ENCODE measurements at regions not wholly inside any gene's neighbourhood (a gene's known extent, or its start where the extent isn't known, plus 50 kb on each side); places are given as distances from the start of the nearest gene placed in this dataset.
"Not testable (repeated sequence)": the region's sequence is repeated elsewhere in the genome, so short reads cannot be mapped to it uniquely, and the experiment has no call there.

DNA sequence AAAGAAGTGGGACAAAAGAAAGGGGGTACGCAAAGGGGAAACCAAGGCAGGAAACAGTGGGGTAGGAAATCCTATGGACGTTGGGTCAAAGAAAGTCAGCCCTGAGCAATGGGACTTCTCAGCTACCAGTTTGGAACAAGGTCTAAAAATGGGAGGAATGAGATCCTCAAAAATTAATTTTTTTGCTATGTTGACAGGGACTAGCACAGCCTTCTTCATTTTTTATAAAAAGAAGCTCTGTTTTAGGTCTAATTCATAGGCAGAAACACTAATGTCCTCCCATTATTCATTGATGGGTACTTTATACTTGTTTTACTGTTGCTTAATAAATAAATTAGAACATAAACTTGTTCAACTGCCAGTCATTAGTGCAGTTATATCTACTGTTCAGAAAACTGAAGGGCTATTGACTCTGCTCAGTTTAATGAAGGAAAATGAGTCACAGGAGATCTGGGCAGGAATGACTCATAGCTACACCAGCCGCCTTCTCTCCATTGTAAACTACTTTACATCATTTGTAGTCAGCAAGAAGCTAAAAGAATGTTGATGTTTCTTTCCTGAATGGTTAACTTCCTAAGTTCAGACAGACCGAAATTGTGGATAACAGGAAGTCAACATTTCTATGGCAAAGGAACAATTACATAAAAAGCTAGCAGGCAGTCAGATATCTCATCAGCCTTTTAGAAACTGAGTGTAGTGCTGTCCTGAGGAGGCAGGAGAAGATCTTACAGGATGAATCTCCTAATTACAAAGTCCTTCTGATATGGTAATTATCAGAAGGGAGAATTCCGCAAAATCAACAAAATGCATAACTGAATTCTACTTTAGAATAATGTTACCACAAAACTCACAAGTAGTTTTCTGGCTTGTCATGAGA, 356.4 kb upstream of the PKN2 start:
- no peak for DNase-seq

DNA sequence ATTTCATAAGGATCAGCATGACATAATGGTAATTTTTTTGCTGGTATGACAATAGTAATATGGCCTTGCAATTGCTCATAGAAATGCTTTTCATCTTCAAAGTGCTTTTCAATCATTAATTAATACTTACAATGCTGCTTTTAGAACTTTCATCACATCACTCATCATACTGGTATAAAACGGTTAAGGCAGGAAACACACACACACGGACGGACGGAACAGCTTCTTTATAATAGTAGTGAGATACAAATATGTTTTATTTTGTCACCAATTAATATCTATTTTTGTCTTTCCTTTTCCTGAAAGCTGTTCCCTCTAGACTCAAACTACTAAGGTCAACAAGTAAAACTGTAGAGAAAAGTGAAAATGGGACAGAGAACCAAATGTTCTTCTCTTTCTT, 353.9 kb upstream of the PKN2 start:
- no peak for DNase-seq

- no peak for DNase-seq
These were observed 350.9 kb upstream of the PKN2 start for GRCh38 chr1:88333086-88333695.

DNA sequence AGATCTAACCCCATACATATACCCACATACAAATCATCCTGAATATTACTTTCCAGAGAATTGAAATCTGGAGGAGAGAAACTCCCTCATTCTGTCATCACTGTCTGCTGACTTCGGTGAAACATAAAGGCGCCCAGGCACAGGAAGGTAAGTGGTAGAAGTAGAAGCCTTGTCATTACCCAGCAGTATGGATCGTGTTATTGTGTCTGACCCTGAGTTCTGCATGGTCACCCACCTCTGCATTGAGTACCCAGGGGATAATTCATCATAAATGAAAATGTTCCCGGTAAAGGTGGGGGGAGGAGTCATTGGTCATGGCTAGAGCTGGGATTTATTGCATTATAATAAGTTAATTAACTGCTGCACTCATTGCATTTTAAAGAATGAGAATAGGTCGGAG, 342.6 kb upstream of the PKN2 start:
- DNase-seq: no peak

DNA sequence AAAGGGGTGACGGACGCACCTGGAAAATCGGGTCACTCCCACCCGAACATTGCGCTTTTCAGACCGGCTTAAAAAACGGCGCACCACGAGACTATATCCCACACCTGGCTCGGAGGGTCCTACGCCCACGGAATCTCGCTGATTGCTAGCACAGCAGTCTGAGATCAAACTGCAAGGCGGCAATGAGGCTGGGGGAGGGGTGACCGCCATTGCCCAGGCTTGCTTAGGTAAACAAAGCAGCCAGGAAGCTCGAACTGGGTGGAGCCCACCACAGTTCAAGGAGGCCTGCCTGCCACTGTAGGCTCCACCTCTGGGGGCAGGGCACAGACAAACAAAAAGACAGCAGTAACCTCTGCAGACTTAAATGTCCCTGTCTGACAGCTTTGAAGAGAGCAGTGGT, 342.0 kb upstream of the PKN2 start:
- not testable (repeated sequence) for DNase-seq

DNA sequence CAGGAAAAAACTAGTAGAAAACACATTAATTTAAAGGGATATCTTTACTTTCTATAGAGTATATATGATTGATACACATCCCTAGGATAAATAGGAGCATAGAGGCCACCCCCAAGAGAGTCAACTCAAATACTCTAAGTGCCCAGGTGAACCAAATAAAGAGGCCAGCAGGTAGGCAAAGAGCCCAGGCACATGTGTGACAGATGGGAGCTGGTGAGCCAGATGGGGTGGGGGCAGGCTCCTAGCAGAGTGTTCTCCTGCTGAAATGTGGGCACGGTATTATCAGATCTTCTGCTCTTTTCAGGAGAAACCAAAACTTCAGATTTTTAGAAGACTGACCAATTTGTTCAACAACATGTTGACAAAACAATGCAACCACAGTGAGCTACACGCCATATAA, 333.4 kb upstream of the PKN2 start:
- no peak for DNase-seq

- DNase-seq: no peak
These were observed 332.1 kb upstream of the PKN2 start for GRCh38 chr1:88351960-88352359.

GRCh38 chr1:88354256-88354655, 329.8 kb upstream of the PKN2 start:
- no peak for DNase-seq

- no peak for DNase-seq
These were observed 326.3 kb upstream of the PKN2 start for GRCh38 chr1:88357729-88358128.

DNA sequence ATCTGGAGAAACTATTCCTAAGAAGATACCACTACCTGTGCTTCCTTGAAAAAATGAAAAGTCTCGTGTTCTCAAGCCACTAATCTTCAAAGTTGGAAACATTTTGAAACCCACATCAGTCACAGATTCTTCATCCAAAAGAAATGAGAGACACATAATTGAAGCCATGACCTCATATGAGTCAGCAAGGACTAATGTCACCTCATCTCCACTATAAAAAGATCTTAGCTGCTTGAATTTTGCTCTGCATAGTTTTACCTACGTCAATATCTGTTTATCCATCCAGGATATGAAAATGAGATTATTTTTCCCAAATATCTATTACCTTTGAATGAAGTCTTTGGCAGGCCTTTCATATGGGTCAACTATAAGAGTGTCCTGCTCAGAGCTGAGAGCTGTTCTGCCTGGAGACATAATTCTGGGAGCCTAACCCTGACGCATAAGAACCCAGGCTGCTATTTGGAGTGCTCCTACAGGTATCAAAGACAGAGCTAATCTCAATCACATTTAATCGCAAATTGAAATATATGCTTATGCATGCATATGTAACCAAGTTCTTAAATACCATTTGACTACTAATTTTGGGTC, 312.5 kb upstream of the PKN2 start:
- DNase-seq: no peak

- no peak for DNase-seq
These were observed 308.1 kb upstream of the PKN2 start for GRCh38 chr1:88375977-88376376.

DNA sequence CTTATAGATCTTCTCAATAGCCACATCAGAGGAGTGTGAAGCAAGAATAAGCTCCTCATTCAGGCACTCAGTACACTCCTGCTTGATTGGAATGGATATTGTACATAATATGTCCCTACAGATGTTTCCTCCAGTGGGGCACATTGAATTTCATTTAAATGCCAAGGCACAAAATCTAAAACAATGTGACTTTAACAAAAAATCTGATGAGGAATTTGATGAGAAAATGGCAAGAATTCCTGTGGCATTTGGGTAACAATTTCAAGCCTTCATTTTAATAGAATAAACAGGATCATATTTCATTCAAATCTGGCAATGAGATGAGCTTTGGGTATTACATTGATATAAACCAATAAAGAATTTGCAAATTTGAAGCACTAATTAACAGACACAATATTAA, 307.7 kb upstream of the PKN2 start:
- no peak for DNase-seq

DNA sequence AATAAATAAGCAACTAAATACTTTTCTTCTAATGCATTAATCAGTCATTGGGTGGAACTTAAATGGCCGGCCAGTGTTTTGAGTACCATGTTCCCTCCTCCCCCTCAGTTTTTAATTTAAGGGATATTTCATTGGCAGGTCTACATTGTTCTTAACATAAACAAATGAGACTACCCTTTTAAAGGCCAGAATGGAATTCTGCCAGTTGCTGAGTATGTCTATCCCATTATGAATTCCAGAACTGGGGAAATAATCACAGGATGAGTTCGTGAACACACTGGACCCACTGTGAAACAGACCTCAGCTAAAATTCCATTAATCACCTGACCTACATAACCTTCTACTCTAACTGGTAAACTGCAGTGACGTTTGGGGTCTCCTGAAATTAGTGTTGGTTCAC, 305.5 kb upstream of the PKN2 start:
- no peak for DNase-seq

DNA sequence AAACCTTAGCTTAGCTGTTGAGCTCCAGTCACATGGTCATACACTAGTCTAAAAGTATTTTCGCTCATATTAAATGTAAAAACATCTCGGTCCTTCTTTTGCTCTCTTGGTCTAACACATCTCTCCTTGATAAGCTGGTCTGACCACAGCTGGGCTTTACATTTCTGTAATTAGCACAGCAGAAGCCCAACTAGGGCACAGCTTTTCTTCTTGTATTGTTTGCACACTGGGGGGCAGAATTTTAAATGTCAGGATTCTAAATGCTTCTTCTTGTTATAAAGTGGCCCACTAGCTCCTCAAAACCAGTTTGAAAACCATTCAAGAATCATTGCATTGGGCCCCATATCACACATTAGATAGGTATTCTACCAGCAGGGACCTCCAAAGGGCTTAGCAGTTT, 289.1 kb upstream of the PKN2 start:
- no peak for DNase-seq

- DNase-seq: no peak
These were observed 285.7 kb upstream of the PKN2 start for GRCh38 chr1:88398338-88398737.

DNA sequence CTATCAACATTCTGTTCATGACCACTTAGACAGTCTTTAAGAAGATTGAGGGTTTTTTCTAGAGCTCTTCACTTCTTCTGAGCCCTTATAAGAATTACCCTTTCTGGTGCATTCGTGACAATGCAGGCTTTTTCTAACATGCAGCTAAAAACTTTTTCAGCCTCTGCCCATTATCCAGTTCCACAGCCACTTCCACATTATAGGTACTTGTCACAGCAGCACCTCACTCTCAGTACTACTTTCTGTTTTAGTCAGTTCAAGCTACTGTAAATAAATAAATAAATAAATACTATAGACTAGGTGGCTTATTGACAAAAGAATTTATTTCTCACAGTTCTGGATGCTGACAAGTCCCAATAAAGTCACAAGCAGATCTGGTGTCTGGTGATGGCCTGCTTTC, 284.4 kb upstream of the PKN2 start:
- DNase-seq: no peak

DNA sequence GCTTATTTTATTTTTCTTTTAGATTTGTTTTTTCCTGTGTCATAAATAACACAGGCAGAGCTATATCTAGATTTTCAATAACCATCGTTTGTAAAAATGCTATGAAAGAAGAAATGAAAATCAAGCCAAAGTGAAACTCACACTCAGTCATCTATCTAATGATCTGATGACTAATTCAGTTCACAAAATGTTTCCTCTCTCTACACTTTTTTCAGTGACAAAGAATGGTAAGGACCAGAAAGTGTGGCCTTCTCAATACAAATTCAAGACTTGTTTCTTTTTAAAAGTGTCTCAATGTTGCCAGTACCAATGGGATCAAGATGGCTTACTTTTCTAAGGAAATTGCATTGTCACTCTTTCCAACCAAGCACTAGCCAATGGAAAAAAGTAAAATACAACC, 282.8 kb upstream of the PKN2 start:
- DNase-seq: no peak

GRCh38 chr1:88404582-88404981, 279.5 kb upstream of the PKN2 start:
- no peak for DNase-seq

GRCh38 chr1:88407248-88407647, 276.8 kb upstream of the PKN2 start:
- DNase-seq: no peak

DNA sequence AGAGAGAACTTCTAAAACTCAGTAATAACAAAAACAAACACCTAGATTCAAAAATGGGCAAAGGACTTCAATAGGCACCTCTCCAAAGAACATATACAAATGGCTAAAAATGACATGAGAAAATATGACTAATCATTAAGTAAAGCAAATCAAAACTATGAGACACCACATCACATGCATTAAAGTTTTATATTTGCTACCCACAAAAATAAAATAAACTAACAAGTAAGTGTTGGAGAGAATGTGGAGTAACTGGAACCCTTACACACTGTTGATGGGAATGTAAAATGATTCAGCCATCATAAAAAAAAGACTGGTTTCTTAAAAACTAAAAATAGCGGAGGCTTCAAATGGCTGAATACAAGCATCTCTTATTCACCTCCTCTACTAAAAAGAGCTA, 262.1 kb upstream of the PKN2 start:
- no peak for DNase-seq

DNA sequence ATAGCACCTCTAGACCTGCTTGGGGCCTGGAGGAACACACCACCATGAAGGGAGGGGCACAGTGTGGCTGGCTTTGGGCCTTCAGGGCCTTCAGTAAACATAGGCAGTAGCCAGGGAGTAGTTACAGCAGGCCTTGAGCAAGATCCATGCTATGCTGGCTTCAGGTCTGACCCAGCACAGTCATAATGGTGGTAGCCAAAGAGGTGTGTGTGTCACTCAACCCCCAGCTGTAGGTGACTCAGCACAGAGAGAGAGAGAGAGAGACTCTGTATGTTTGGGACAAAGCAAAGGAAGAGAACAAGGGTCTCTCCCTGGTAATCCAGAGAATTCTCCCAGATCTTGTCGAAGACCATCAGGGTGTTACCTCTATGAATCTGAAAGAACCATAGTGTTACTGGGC, 250.5 kb upstream of the PKN2 start:
- DNase-seq: no peak

DNA sequence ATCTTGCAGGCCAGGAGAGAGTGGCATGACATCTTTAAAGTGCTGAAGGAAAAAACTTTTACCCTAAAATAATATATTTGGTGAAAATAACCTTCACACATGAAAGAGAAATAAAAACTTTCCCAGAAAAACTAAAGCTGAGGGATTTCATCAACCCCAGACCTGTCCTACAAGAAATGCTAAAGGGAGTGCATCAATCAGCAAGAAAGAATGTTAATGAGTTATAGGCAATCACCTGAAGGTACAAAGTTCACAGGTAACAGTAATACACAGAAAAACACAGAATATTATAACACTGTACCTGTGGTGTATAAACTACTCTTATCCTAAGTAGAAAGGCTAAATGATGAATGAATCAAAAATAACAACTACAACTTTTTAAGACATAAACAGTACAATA, 249.2 kb upstream of the PKN2 start:
- DNase-seq: no peak

- DNase-seq: peak; percentile 2 to 4
These were observed 243.1 kb upstream of the PKN2 start for GRCh38 chr1:88441022-88441421.

GRCh38 chr1:88451856-88452255, 232.2 kb upstream of the PKN2 start:
- DNase-seq: no peak

Measured in AML-193 (cell line).